HEK293 (cell line): ENCODE measurements at regions not wholly inside any gene's neighbourhood (a gene's known extent, or its start where the extent isn't known, plus 50 kb on each side); places are given as distances from the start of the nearest gene placed in this dataset.

Experiments
- CTCF ChIA-PET: fragments of 350-600 bp; formaldehyde crosslinking; extraction: SDS; loops from one replicate; lab custom pipeline; 2021; ENCODE audit warnings: antibody characterized with exemption; lab: Yijun Ruan, JAX
- POLR2A ChIA-PET: fragments of 300-600 bp; formaldehyde crosslinking; extraction: SDS; loops from one replicate; lab custom pipeline; 2020; ENCODE audit warnings: antibody characterized with exemption, inconsistent platforms; lab: Yijun Ruan, JAX
- H3K27ac ChIP-seq: fragments of 200-500 bp; sonication (Bioruptor generic); 2 replicates; pipeline ENCODE4 v1.5.1; 2014; ENCODE audit warnings: low read depth, low read length, control low read depth, inconsistent platforms; ENCODE audit errors: extremely low read depth
- H3K36me3 ChIP-seq, 2 experiments: fragments of 200-500 bp in 1 of 2; sonication (Bioruptor generic) in 1 of 2; 1 replicate in 1 of 2; 2 replicates in 1 of 2; pipeline ENCODE4 v1.5.1; 2014 to 2017; ENCODE audit warnings: inconsistent platforms in 2 of 2, low read length in 2 of 2; ENCODE audit not compliant: control insufficient read depth in 2 of 2, insufficient read depth in 1 of 2
- H3K4me1 ChIP-seq: fragments of 200-500 bp; sonication (Bioruptor generic); 2 replicates; pipeline ENCODE4 v1.5.1; 2014; ENCODE audit warnings: mild to moderate bottlenecking, low read length, inconsistent platforms; ENCODE audit not compliant: control insufficient read depth, insufficient read depth
- H3K4me3 ChIP-seq: 2 replicates; pipeline ENCODE4 v1.5.1; 2011; ENCODE audit warnings: low read depth, mild to moderate bottlenecking, control low read depth, low read length, moderate library complexity
- H3K9me3 ChIP-seq: fragments of 200-500 bp; sonication (Bioruptor generic); 2 replicates; pipeline ENCODE4 v1.5.1; 2014; ENCODE audit warnings: low read depth, low read length, inconsistent platforms; ENCODE audit not compliant: control insufficient read depth, insufficient read depth
- GFI1B ChIP-seq: fragments of 450-650 bp; formaldehyde crosslinking; IDR thresholded peaks from 2 replicates; pipeline ENCODE4 v1.5.1; 2016; ENCODE audit warnings: missing biosample characterization, missing genetic modification characterization
- GLI2 ChIP-seq: fragments of 450-650 bp; formaldehyde crosslinking; IDR thresholded peaks from 2 replicates; pipeline ENCODE4; 2017; ENCODE audit warnings: missing biosample characterization, missing genetic modification characterization, low read depth, borderline replicate concordance
- KLF8 ChIP-seq: fragments of 450-650 bp; formaldehyde crosslinking; IDR thresholded peaks from 2 replicates; pipeline ENCODE4 v1.5.1; 2016; ENCODE audit warnings: missing biosample characterization, missing genetic modification characterization
- MYNN ChIP-seq: fragments of 450-650 bp; formaldehyde crosslinking; IDR thresholded peaks from 2 replicates; pipeline ENCODE4 v1.5.1; 2016; ENCODE audit warnings: missing biosample characterization, missing genetic modification characterization, borderline replicate concordance
- SCRT2 ChIP-seq: fragments of 450-650 bp; formaldehyde crosslinking; IDR thresholded peaks from 2 replicates; pipeline ENCODE4 v1.5.1; 2016; ENCODE audit warnings: missing biosample characterization, missing genetic modification characterization
- YY1 ChIP-seq: fragments of 450-650 bp; formaldehyde crosslinking; IDR thresholded peaks from 2 replicates; pipeline ENCODE4 v1.5.1; 2018; ENCODE audit warnings: missing biosample characterization, missing genetic modification characterization
- YY2 ChIP-seq: fragments of 450-650 bp; formaldehyde crosslinking; IDR thresholded peaks from 2 replicates; pipeline ENCODE4 v1.5.1; 2016; ENCODE audit warnings: missing biosample characterization, missing genetic modification characterization
- ZBTB1 ChIP-seq: fragments of 450-650 bp; formaldehyde crosslinking; IDR thresholded peaks from 2 replicates; pipeline ENCODE4 v1.5.1; 2016; ENCODE audit warnings: missing biosample characterization, missing genetic modification characterization
- ZBTB20 ChIP-seq: fragments of 450-650 bp; formaldehyde crosslinking; IDR thresholded peaks from 2 replicates; pipeline ENCODE4 v1.5.1; 2016; ENCODE audit warnings: missing biosample characterization, missing genetic modification characterization
- ZFHX2 ChIP-seq: fragments of 450-650 bp; formaldehyde crosslinking; conservative IDR thresholded peaks from 2 replicates; pipeline ENCODE4 v1.5.1; 2016; ENCODE audit warnings: missing biosample characterization, missing genetic modification characterization
- ZNF138 ChIP-seq: fragments of 450-650 bp; formaldehyde crosslinking; IDR thresholded peaks from 2 replicates; pipeline ENCODE4 v1.5.1; 2016; ENCODE audit warnings: missing biosample characterization, missing genetic modification characterization, borderline replicate concordance
- ZNF157 ChIP-seq: fragments of 450-650 bp; formaldehyde crosslinking; IDR thresholded peaks from 2 replicates; pipeline ENCODE4 v1.5.1; 2016; ENCODE audit warnings: missing biosample characterization, missing genetic modification characterization
- ZNF354C ChIP-seq: fragments of 450-650 bp; formaldehyde crosslinking; IDR thresholded peaks from 2 replicates; pipeline ENCODE4 v1.5.1; 2016; ENCODE audit warnings: missing biosample characterization, missing genetic modification characterization, low read depth, borderline replicate concordance
- ZNF394 ChIP-seq: fragments of 450-650 bp; formaldehyde crosslinking; IDR thresholded peaks from 2 replicates; pipeline ENCODE4 v1.5.1; 2016; ENCODE audit warnings: missing biosample characterization, missing genetic modification characterization, mild to moderate bottlenecking, moderate library complexity, borderline replicate concordance
- ZNF48 ChIP-seq: fragments of 450-650 bp; formaldehyde crosslinking; IDR thresholded peaks from 2 replicates; pipeline ENCODE4 v1.5.1; 2016; ENCODE audit warnings: missing biosample characterization, missing genetic modification characterization
- ZNF621 ChIP-seq: fragments of 450-650 bp; formaldehyde crosslinking; IDR thresholded peaks from 2 replicates; pipeline ENCODE4 v1.5.1; 2017; ENCODE audit warnings: missing biosample characterization, missing genetic modification characterization
- ZNF707 ChIP-seq: fragments of 450-650 bp; formaldehyde crosslinking; IDR thresholded peaks from 2 replicates; pipeline ENCODE4 v1.5.1; 2016; ENCODE audit warnings: missing biosample characterization, missing genetic modification characterization
- ZNF76 ChIP-seq: fragments of 450-650 bp; formaldehyde crosslinking; IDR thresholded peaks from 2 replicates; pipeline ENCODE4; 2016; ENCODE audit warnings: low read depth, missing biosample characterization, missing genetic modification characterization, borderline replicate concordance
- ZNF843 ChIP-seq: fragments of 450-650 bp; formaldehyde crosslinking; IDR thresholded peaks from 2 replicates; pipeline ENCODE4 v1.5.1; 2016; ENCODE audit warnings: missing biosample characterization, missing genetic modification characterization
- TF ChIP-seq, protein P1 (sequence below): fragments of 450-650 bp; formaldehyde crosslinking; IDR thresholded peaks from 2 replicates; pipeline ENCODE4 v1.5.1; 2016; ENCODE audit warnings: missing biosample characterization, missing genetic modification characterization
- TF ChIP-seq, protein P2 (sequence below): fragments of 450-650 bp; formaldehyde crosslinking; IDR thresholded peaks from 2 replicates; pipeline ENCODE4 v1.5.1; 2016; ENCODE audit warnings: missing biosample characterization, missing genetic modification characterization
- TF ChIP-seq, protein P3 (sequence below): fragments of 450-650 bp; formaldehyde crosslinking; IDR thresholded peaks from 2 replicates; pipeline ENCODE4 v1.5.1; 2016; ENCODE audit warnings: missing biosample characterization, missing genetic modification characterization
- TF ChIP-seq, protein P4 (sequence below): fragments of 450-650 bp; formaldehyde crosslinking; IDR thresholded peaks from 2 replicates; pipeline ENCODE4 v1.5.1; 2016; ENCODE audit warnings: missing biosample characterization, missing genetic modification characterization
- TF ChIP-seq, protein P5 (sequence below): sonication (generic); formaldehyde crosslinking; IDR thresholded peaks from 2 replicates; pipeline ENCODE4 v1.8.1; 2022; ENCODE audit warnings: mild to moderate bottlenecking, moderate library complexity, missing genetic modification reagents
- TF ChIP-seq, protein P6 (sequence below): fragments of 450-650 bp; formaldehyde crosslinking; IDR thresholded peaks from 2 replicates; pipeline ENCODE4; 2016; ENCODE audit warnings: missing biosample characterization, missing genetic modification characterization
- TF ChIP-seq, protein P7 (sequence below): fragments of 450-650 bp; formaldehyde crosslinking; IDR thresholded peaks from 2 replicates; pipeline ENCODE4 v1.5.1; 2016; ENCODE audit warnings: missing biosample characterization, missing genetic modification characterization

DNA sequence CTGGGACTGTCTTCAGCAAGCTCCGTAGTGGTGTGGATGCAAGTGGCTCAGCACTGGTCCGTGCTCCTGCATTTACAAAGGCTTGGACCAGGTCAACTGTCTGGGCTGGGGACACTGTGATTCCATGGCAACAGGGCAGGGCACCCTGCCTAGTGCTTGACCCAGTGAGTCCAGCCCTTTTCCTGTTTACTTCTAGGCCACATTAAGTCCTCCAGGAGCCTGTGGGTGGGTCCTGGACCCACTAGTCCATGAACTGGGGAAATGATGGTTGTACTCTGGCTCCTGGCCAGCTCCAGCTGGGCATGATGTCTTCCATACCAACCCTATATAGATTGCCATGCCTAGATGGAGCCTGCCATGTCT lies 152.0 kb downstream of the RPS24 start:
- no peaks in the 10 kb centered on the region for H3K4me1 ChIP-seq
- CTCF ChIA-PET, result interaction anchor here (0.7 kb wide), 1 partner anchor 24 kb away, joined by 3 read pairs; no protein-coding TSS in a partner anchor
- no peak overlapping the region for H3K27ac ChIP-seq
- H3K4me3 ChIP-seq, result no peak overlapping the region
- H3K9me3 ChIP-seq, result no peaks in the 10 kb centered on the region
- H3K36me3 ChIP-seq, result no peaks in the 10 kb centered on the region
- no peak for TF ChIP-seq ZFHX2
- no peak for TF ChIP-seq ZNF138
- TF ChIP-seq ZNF48 (tag by site-specific recombination), result no peak
- no peak for TF ChIP-seq ZNF354C (tag by site-specific recombination)
- TF ChIP-seq ZNF621 (tag by site-specific recombination), result no peak
- TF ChIP-seq ZNF76, result no peak
- no peak for TF ChIP-seq GLI2
- TF ChIP-seq, protein P1, sequence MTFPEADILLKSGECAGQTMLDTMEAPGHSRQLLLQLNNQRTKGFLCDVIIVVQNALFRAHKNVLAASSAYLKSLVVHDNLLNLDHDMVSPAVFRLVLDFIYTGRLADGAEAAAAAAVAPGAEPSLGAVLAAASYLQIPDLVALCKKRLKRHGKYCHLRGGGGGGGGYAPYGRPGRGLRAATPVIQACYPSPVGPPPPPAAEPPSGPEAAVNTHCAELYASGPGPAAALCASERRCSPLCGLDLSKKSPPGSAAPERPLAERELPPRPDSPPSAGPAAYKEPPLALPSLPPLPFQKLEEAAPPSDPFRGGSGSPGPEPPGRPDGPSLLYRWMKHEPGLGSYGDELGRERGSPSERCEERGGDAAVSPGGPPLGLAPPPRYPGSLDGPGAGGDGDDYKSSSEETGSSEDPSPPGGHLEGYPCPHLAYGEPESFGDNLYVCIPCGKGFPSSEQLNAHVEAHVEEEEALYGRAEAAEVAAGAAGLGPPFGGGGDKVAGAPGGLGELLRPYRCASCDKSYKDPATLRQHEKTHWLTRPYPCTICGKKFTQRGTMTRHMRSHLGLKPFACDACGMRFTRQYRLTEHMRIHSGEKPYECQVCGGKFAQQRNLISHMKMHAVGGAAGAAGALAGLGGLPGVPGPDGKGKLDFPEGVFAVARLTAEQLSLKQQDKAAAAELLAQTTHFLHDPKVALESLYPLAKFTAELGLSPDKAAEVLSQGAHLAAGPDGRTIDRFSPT, result no peak
- TF ChIP-seq, protein P2, sequence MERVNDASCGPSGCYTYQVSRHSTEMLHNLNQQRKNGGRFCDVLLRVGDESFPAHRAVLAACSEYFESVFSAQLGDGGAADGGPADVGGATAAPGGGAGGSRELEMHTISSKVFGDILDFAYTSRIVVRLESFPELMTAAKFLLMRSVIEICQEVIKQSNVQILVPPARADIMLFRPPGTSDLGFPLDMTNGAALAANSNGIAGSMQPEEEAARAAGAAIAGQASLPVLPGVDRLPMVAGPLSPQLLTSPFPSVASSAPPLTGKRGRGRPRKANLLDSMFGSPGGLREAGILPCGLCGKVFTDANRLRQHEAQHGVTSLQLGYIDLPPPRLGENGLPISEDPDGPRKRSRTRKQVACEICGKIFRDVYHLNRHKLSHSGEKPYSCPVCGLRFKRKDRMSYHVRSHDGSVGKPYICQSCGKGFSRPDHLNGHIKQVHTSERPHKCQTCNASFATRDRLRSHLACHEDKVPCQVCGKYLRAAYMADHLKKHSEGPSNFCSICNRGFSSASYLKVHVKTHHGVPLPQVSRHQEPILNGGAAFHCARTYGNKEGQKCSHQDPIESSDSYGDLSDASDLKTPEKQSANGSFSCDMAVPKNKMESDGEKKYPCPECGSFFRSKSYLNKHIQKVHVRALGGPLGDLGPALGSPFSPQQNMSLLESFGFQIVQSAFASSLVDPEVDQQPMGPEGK, result no peak
- TF ChIP-seq, protein P3, sequence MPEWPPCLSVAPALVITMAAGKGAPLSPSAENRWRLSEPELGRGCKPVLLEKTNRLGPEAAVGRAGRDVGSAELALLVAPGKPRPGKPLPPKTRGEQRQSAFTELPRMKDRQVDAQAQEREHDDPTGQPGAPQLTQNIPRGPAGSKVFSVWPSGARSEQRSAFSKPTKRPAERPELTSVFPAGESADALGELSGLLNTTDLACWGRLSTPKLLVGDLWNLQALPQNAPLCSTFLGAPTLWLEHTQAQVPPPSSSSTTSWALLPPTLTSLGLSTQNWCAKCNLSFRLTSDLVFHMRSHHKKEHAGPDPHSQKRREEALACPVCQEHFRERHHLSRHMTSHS (tag by site-specific recombination), result no peak
- TF ChIP-seq MYNN (tag by site-specific recombination), result no peak
- TF ChIP-seq YY1 (tag by site-specific recombination), result no peak
- no peak for TF ChIP-seq ZNF157 (tag by site-specific recombination)
- TF ChIP-seq ZNF843 (tag by site-specific recombination), result no peak
- no peak for TF ChIP-seq GFI1B (tag by site-specific recombination)
- TF ChIP-seq ZBTB20, result no peak
- TF ChIP-seq, protein P4, sequence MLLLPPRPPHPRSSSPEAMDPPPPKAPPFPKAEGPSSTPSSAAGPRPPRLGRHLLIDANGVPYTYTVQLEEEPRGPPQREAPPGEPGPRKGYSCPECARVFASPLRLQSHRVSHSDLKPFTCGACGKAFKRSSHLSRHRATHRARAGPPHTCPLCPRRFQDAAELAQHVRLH, result no peak
- no peak for TF ChIP-seq SCRT2 (tag by site-specific recombination)
- TF ChIP-seq, protein P5, sequence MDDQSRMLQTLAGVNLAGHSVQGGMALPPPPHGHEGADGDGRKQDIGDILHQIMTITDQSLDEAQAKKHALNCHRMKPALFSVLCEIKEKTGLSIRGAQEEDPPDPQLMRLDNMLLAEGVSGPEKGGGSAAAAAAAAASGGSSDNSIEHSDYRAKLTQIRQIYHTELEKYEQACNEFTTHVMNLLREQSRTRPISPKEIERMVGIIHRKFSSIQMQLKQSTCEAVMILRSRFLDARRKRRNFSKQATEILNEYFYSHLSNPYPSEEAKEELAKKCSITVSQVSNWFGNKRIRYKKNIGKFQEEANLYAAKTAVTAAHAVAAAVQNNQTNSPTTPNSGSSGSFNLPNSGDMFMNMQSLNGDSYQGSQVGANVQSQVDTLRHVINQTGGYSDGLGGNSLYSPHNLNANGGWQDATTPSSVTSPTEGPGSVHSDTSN (CRISPR knock-in tag), result no peak
- TF ChIP-seq ZBTB1 (tag by site-specific recombination), result no peak
- TF ChIP-seq, all 188 proteins: peak for 0
- POLR2A ChIA-PET, result no interaction called here

DNA sequence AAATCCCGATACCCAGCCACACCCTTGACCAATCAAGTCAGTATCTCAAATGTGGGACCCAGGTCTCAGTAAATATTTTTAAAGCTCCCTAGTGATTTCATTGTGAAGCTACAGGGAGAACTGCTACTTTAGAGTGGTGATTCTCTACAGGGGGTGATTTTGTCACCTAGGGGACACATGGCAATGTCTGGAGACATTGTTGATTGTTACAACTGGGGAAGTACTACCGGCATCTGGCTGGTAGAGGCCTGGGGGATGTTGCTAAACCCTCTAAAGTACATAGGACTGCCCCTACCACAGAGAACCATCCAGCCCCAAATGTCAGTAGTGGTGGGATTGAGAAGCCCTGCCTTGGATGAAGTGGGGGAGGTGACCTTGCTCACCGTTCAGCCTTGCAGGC lies 152.9 kb downstream of the RPS24 start:
- Histone ChIP-seq H3K4me1 (no peaks in the 10 kb centered on the region), H3K9me3 (no peaks in the 10 kb centered on the region), H3K4me3 (no peak overlapping the region), H3K36me3 (no peaks in the 10 kb centered on the region), H3K27ac (no peak overlapping the region)
- POLR2A ChIA-PET, result no interaction called here
- CTCF ChIA-PET, result no interaction called here
- TF ChIP-seq ZNF48 (tag by site-specific recombination) (no peak), ZNF394 (no peak), KLF8 (no peak), YY2 (tag by site-specific recombination) (no peak), ZNF707 (tag by site-specific recombination) (no peak)
- TF ChIP-seq, protein P6, sequence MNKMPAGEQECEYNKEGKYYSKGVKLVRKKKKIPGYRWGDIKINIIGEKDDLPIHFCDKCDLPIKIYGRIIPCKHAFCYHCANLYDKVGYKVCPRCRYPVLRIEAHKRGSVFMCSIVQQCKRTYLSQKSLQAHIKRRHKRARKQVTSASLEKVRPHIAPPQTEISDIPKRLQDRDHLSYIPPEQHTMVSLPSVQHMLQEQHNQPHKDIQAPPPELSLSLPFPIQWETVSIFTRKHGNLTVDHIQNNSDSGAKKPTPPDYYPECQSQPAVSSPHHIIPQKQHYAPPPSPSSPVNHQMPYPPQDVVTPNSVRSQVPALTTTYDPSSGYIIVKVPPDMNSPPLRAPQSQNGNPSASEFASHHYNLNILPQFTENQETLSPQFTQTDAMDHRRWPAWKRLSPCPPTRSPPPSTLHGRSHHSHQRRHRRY, result no peak
- TF ChIP-seq, protein P7, sequence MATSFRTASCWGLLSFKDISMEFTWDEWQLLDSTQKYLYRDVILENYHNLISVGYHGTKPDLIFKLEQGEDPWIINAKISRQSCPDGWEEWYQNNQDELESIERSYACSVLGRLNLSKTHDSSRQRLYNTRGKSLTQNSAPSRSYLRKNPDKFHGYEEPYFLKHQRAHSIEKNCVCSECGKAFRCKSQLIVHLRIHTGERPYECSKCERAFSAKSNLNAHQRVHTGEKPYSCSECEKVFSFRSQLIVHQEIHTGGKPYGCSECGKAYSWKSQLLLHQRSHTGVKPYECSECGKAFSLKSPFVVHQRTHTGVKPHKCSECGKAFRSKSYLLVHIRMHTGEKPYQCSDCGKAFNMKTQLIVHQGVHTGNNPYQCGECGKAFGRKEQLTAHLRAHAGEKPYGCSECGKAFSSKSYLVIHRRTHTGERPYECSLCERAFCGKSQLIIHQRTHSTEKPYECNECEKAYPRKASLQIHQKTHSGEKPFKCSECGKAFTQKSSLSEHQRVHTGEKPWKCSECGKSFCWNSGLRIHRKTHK (tag by site-specific recombination), result no peak
